WTC11 (cell line): ENCODE measurements at regions not wholly inside any gene's neighbourhood (a gene's known extent, or its start where the extent isn't known, plus 50 kb on each side); places are given as distances from the start of the nearest gene placed in this dataset.

Source experiments
- ATAC-seq: fragments of 200-7000 bp; cut with Tn5 transposase; 2 replicates; pipeline ENCODE4 v1.10.0; 2021; ENCODE audit warnings: mild to moderate bottlenecking, moderate library complexity
- CTCF ChIA-PET: fragments of 300-600 bp; sonication (Branson Sonifier 250); formaldehyde crosslinking; loops from one replicate; lab custom pipeline; 2021; ENCODE audit warnings: antibody characterized with exemption; lab: Charles Lee
- POLR2A ChIA-PET: fragments of 350-600 bp; sonication (Branson Sonifier 250); formaldehyde crosslinking; loops from one replicate; lab custom pipeline; 2021; ENCODE audit warnings: antibody characterized with exemption; lab: Charles Lee
- DNase-seq: peaks from one replicate; pipeline ENCODE4 v3.0.0; 2021; ENCODE audit warnings: low spot score
- H3K27ac Mint-ChIP-seq: 2 replicates; pipeline ENCODE4 v1.8.0; 2021; ENCODE audit warnings: mixed read lengths
- H3K27me3 Mint-ChIP-seq: 2 replicates; pipeline ENCODE4 v1.8.0; 2021; ENCODE audit warnings: low read depth, mild to moderate bottlenecking, moderate library complexity, mixed read lengths
- H3K36me3 Mint-ChIP-seq: 2 replicates; pipeline ENCODE4 v1.8.0; 2021; ENCODE audit warnings: mixed read lengths
- H3K4me1 Mint-ChIP-seq: 2 replicates; pipeline ENCODE4 v1.8.0; 2022; ENCODE audit warnings: mixed read lengths
- H3K4me3 Mint-ChIP-seq: 2 replicates; pipeline ENCODE4 v1.8.0; 2021; ENCODE audit warnings: mild to moderate bottlenecking, moderate library complexity, mixed read lengths
- H3K9me3 Mint-ChIP-seq: 2 replicates; pipeline ENCODE4 v1.8.0; 2021; ENCODE audit warnings: mixed read lengths
- ATF3 ChIP-seq: sonication (generic); formaldehyde crosslinking; conservative IDR thresholded peaks from 2 replicates; pipeline ENCODE4 v1.8.1; 2022; ENCODE audit warnings: mild to moderate bottlenecking, missing genetic modification reagents
- ATF6 ChIP-seq: sonication (generic); formaldehyde crosslinking; IDR thresholded peaks from 2 replicates; pipeline ENCODE4 v1.8.1; 2023; ENCODE audit warnings: mild to moderate bottlenecking, missing genetic modification reagents
- E2F4 ChIP-seq: sonication (generic); formaldehyde crosslinking; IDR thresholded peaks from 2 replicates; pipeline ENCODE4 v1.8.1; 2022; ENCODE audit warnings: low read depth, mild to moderate bottlenecking, moderate library complexity, missing genetic modification reagents, borderline replicate concordance
- E2F5 ChIP-seq: sonication (generic); formaldehyde crosslinking; IDR thresholded peaks from 2 replicates; pipeline ENCODE4 v1.8.1; 2022; ENCODE audit warnings: mild to moderate bottlenecking, moderate library complexity, missing genetic modification reagents
- FOXK1 ChIP-seq: sonication (generic); formaldehyde crosslinking; IDR thresholded peaks from 2 replicates; pipeline ENCODE4 v1.8.0; 2022; ENCODE audit warnings: mild to moderate bottlenecking, moderate library complexity, missing genetic modification reagents
- MLX ChIP-seq: sonication (generic); formaldehyde crosslinking; IDR thresholded peaks from 2 replicates; pipeline ENCODE4 v1.8.1; 2023; ENCODE audit warnings: mild to moderate bottlenecking, missing genetic modification reagents, moderate library complexity
- NFE2L1 ChIP-seq: sonication (generic); formaldehyde crosslinking; IDR thresholded peaks from 2 replicates; pipeline ENCODE4 v1.8.1; 2023; ENCODE audit warnings: missing genetic modification reagents
- NR1H2 ChIP-seq: sonication (generic); formaldehyde crosslinking; IDR thresholded peaks from 2 replicates; pipeline ENCODE4 v1.9.0; 2021; ENCODE audit warnings: mild to moderate bottlenecking, moderate library complexity, missing genetic modification reagents
- PRDM15 ChIP-seq: sonication (generic); formaldehyde crosslinking; IDR thresholded peaks from 2 replicates; pipeline ENCODE4 v1.8.0; 2022; ENCODE audit warnings: missing genetic modification reagents
- RELA ChIP-seq: sonication (generic); formaldehyde crosslinking; IDR thresholded peaks from 2 replicates; pipeline ENCODE4 v1.8.1; 2022; ENCODE audit warnings: missing genetic modification reagents, mild to moderate bottlenecking, borderline replicate concordance
- USF1 ChIP-seq: sonication (generic); formaldehyde crosslinking; IDR thresholded peaks from 2 replicates; pipeline ENCODE4 v1.8.0; 2022; ENCODE audit warnings: mild to moderate bottlenecking, missing genetic modification reagents
- USF2 ChIP-seq: sonication (generic); formaldehyde crosslinking; IDR thresholded peaks from 2 replicates; pipeline ENCODE4 v1.8.1; 2023; ENCODE audit warnings: mild to moderate bottlenecking, missing genetic modification reagents, moderate library complexity
- ZNF121 ChIP-seq: sonication (generic); formaldehyde crosslinking; IDR thresholded peaks from 2 replicates; pipeline ENCODE4 v1.8.0; 2023; ENCODE audit warnings: missing genetic modification reagents
- ZNF219 ChIP-seq: sonication (generic); formaldehyde crosslinking; IDR thresholded peaks from 2 replicates; pipeline ENCODE4 v1.8.0; 2023; ENCODE audit warnings: missing genetic modification reagents, mild to moderate bottlenecking, borderline replicate concordance
- ZNF263 ChIP-seq: sonication (generic); formaldehyde crosslinking; IDR thresholded peaks from 2 replicates; pipeline ENCODE4 v1.8.1; 2022; ENCODE audit warnings: low read depth, mild to moderate bottlenecking, moderate library complexity, missing genetic modification reagents
- ZNF416 ChIP-seq: fragments of 250-450 bp; sonication (Bioruptor Pico); IDR thresholded peaks from 2 replicates; pipeline ENCODE4 v1.9.0; 2021; ENCODE audit warnings: mild to moderate bottlenecking, inconsistent platforms
- ZNF423 ChIP-seq: fragments of 250-450 bp; sonication (Bioruptor Pico); IDR thresholded peaks from 2 replicates; pipeline ENCODE4 v2.1.2; 2022; ENCODE audit warnings: mild to moderate bottlenecking, moderate library complexity
- ZNF532 ChIP-seq: fragments of 250-450 bp; sonication (Bioruptor Pico); IDR thresholded peaks from 2 replicates; pipeline ENCODE4 v1.9.0; 2021; ENCODE audit warnings: mild to moderate bottlenecking, borderline replicate concordance
- ZSCAN18 ChIP-seq: fragments of 250-450 bp; sonication (Bioruptor Pico); IDR thresholded peaks from 2 replicates; pipeline ENCODE4 v2.1.2; 2022; ENCODE audit warnings: mild to moderate bottlenecking, moderate library complexity

GRCh38 chr16:54696522-54696921 is 234.1 kb upstream of the IRX5 start (continued):
- TF ChIP-seq PRDM15 (CRISPR knock-in tag) = no peak
- TF ChIP-seq NFE2L1 = no peak
- no peak for TF ChIP-seq E2F5 (CRISPR knock-in tag)
- no peak for TF ChIP-seq MLX (CRISPR knock-in tag)
- no peak for TF ChIP-seq FOXK1 (CRISPR knock-in tag)
- TF ChIP-seq RELA = no peak
- no peak for TF ChIP-seq E2F4 (CRISPR knock-in tag)
- TF ChIP-seq ZNF423 = no peak
- no peak for TF ChIP-seq ZNF219 (CRISPR knock-in tag)
- TF ChIP-seq ZNF263 (CRISPR knock-in tag) = no peak
- TF ChIP-seq ATF3 (CRISPR knock-in tag) = no peak
- TF ChIP-seq ZNF532 (CRISPR knock-in tag) = no peak
- no peak for TF ChIP-seq ZNF121 (CRISPR knock-in tag)
- no peak for TF ChIP-seq NR1H2 (CRISPR knock-in tag)

- CTCF ChIA-PET = interaction anchor here (0.6 kb wide), 1 partner anchor 412 kb away, joined by 4 read pairs; no protein-coding TSS in a partner anchor
- H3K27me3 Mint-ChIP-seq = no peaks in the 10 kb centered on the region
- peaks cover 17% of the 10 kb centered on the region for H3K4me1 Mint-ChIP-seq
- POLR2A ChIA-PET = no interaction called here
- no peak for DNase-seq
- H3K9me3 Mint-ChIP-seq = peaks cover 5% of the 10 kb centered on the region
- no peaks in the 10 kb centered on the region for H3K36me3 Mint-ChIP-seq
- no peak overlapping the region for H3K27ac Mint-ChIP-seq
- H3K4me3 Mint-ChIP-seq = no peak overlapping the region
- ATAC-seq = no peak
- no peak for TF ChIP-seq ZNF416
- TF ChIP-seq ZSCAN18 = no peak
- TF ChIP-seq ZNF121 (CRISPR knock-in tag) = no peak
- TF ChIP-seq E2F5 (CRISPR knock-in tag) = no peak
- TF ChIP-seq USF2 = no peak
- no peak for TF ChIP-seq USF1 (CRISPR knock-in tag)
- TF ChIP-seq ATF6 = no peak
These were observed 236.0 kb upstream of the IRX5 start for GRCh38 chr16:54694651-54695050.
